ENCODE measurements at regions not wholly inside any gene's neighbourhood (a gene's known extent, or its start where the extent isn't known, plus 50 kb on each side); places are given as distances from the start of the nearest gene placed in this dataset.

- no peak for DNase-seq
These were observed 281.3 kb upstream of the CLINT1 start for GRCh38 chr5:158140120-158140731.

GRCh38 chr5:158139161-158139560 is 280.2 kb upstream of the CLINT1 start:
- DNase-seq = no peak

- no peak for DNase-seq
These were observed 276.8 kb upstream of the CLINT1 start for GRCh38 chr5:158135682-158136179.

- no peak for DNase-seq
These were observed 274.4 kb upstream of the CLINT1 start for GRCh38 chr5:158133369-158133768.

GRCh38 chr5:158127536-158127935 is 268.6 kb upstream of the CLINT1 start:
- no peak for DNase-seq

GRCh38 chr5:158126442-158127405 is 267.8 kb upstream of the CLINT1 start:
- DNase-seq = no peak

- DNase-seq = no peak
These were observed 265.8 kb upstream of the CLINT1 start for GRCh38 chr5:158124606-158125316.

GRCh38 chr5:158123595-158123994 is 264.6 kb upstream of the CLINT1 start:
- no peak for DNase-seq

- no peak for DNase-seq
These were observed 262.7 kb upstream of the CLINT1 start for GRCh38 chr5:158121678-158122077.

- no peak for DNase-seq
These were observed 261.8 kb upstream of the CLINT1 start for GRCh38 chr5:158120760-158121159.

- no peak for DNase-seq
These were observed 261.2 kb upstream of the CLINT1 start for GRCh38 chr5:158119961-158120723.

GRCh38 chr5:158117467-158118160 is 258.7 kb upstream of the CLINT1 start:
- DNase-seq = no peak

GRCh38 chr5:158116965-158117364 is 258.0 kb upstream of the CLINT1 start:
- DNase-seq = no peak

GRCh38 chr5:158115468-158115867 is 256.5 kb upstream of the CLINT1 start:
- no peak for DNase-seq

GRCh38 chr5:158108177-158108576 is 249.2 kb upstream of the CLINT1 start:
- DNase-seq = no peak

- no peak for DNase-seq
These were observed 241.5 kb upstream of the CLINT1 start for GRCh38 chr5:158100373-158100888.

GRCh38 chr5:158099571-158100105 is 240.7 kb upstream of the CLINT1 start:
- DNase-seq = no peak

- no peak for DNase-seq
These were observed 237.9 kb upstream of the CLINT1 start for GRCh38 chr5:158096835-158097234.

GRCh38 chr5:158086856-158087255 is 227.9 kb upstream of the CLINT1 start:
- DNase-seq = no peak

GRCh38 chr5:158084292-158084691 is 225.3 kb upstream of the CLINT1 start:
- DNase-seq = no peak

- no peak for DNase-seq
These were observed 223.8 kb upstream of the CLINT1 start for GRCh38 chr5:158082696-158083287.
